ENCODE measurements at regions not wholly inside any gene's neighbourhood (a gene's known extent, or its start where the extent isn't known, plus 50 kb on each side); places are given as distances from the start of the nearest gene placed in this dataset.
"Not testable (repeated sequence)": the region's sequence is repeated elsewhere in the genome, so short reads cannot be mapped to it uniquely, and the experiment has no call there.

- TF ChIP-seq CTCF (IDR thresholded peaks at IDR 0.05; ENCODE audit: poor library complexity); EZH2 (IDR thresholded peaks at IDR 0.05; ENCODE audit: borderline replicate concordance): not testable (repeated sequence)
Observed at GRCh38 chr10:38402442-38403346, 308.6 kb downstream of the ZNF37A start.

Measured in hepatocyte (in vitro differentiated cells).